GM12892 (cell line): ENCODE measurements at regions not wholly inside any gene's neighbourhood (a gene's known extent, or its start where the extent isn't known, plus 50 kb on each side); places are given as distances from the start of the nearest gene placed in this dataset.

ENCODE experiments used
- POLR2A ChIP-seq: IDR thresholded peaks from 2 replicates; pipeline ENCODE4 v1.6.1; 2011; ENCODE audit warnings: low read depth, low read length, control low read depth
- POLR2AphosphoS5 ChIP-seq: IDR thresholded peaks from 2 replicates; pipeline ENCODE4 v1.6.1; 2011; ENCODE audit warnings: low read depth, low read length, control low read depth
- TAF1 ChIP-seq: IDR thresholded peaks from 2 replicates; pipeline ENCODE4 v1.6.1; 2011; ENCODE audit warnings: low read depth, mild to moderate bottlenecking, control low read depth, low read length, borderline replicate concordance

DNA sequence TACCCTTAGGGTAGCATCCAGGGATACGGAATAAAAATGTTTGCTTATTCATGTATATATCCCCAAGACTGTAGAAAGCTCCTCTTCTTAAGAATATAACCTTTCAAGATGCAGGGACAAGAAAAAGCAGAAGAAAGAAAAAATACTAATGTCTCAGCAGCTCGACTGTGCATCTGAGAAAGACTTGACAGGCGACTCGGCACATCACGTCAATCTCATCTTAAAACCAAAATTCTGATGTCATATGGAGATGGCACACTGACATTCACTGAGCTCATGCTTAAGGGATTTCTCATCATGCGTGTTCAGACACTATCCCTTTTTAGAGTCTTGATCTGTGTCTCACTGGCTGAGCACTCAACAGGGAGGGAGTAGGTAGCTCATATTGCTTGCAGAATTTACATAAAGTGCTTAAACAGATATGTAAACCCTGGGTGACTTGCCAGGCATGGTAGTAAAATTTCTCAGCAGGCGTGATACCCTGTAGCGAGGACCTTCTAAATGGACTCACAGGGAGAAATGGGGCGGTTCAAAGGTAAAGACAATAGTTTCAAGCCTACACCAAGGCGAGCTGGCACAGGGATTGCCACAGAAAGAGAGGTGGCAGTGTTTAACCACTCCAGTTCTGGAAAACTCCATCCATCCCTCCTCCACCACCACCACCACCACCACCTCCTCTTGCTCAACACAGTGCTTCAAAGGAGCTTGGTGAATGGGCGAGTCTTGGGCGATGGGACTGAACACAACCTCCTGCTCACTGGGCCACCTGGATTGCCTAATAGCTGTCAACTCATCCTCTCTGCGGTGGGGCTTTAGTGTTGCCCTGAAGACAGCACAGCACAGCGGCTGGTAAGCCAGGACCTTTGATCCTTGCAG, 330.5 kb downstream of the TFAP2A start:
- TF ChIP-seq TAF1 (no peak), POLR2AphosphoS5 (no peak), POLR2A (no peak)
